GM18873 (cell line): ENCODE measurements at regions not wholly inside any gene's neighbourhood (a gene's known extent, or its start where the extent isn't known, plus 50 kb on each side); places are given as distances from the start of the nearest gene placed in this dataset.

ENCODE experiments used
- ATAC-seq: cut with Tn5 transposase; IDR thresholded peaks from one replicate; pipeline ENCODE4 v1.9.1; 2021; ENCODE audit warnings: mild to moderate bottlenecking, moderate library complexity, moderate number of reproducible peaks; ENCODE audit not compliant: unreplicated experiment, low FRiP score

GRCh38 chr1:239268941-239269340 is 117.4 kb upstream of the CHRM3 start:
- no peak for ATAC-seq

- ATAC-seq: no peak
These were observed 118.4 kb upstream of the CHRM3 start for GRCh38 chr1:239268007-239268406.

DNA sequence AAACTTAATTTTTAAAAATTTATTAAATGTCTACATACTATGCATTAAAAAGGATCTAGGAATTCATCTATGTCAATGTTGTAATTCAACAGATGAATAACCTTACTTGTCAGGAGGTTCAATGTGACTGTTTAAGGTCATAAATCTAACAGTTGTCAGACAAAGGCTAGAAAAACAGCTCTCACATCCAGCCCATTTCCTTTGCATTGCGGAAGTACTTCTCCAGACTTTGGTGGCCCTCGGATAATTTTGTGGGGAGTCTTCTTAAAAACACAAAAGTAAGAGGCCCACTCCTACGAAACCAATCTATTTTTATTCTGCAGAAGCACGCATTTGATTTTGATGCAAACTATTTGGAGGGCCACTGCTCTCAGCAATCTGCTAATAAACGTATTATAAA is 122.6 kb upstream of the CHRM3 start:
- ATAC-seq: no peak

DNA sequence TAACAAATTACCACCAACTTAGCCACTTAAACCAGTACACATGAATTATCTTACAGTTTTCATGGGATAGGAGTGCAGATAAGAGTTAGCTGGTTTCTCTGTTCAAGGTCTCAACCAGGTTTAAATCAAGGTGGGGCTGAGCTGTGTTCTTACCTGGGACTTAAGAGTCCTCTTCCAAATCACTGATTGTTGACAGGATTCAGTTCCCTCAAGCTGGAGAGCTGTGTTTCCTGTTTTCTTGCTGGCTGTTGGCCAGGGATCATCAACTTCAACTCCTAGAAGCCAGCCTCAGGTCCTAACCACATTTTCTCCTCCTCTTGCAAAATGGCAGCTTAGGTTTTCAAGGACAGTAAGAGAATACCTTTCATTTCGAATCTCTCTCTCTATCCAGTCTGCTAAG is 123.8 kb upstream of the CHRM3 start:
- ATAC-seq: no peak

DNA sequence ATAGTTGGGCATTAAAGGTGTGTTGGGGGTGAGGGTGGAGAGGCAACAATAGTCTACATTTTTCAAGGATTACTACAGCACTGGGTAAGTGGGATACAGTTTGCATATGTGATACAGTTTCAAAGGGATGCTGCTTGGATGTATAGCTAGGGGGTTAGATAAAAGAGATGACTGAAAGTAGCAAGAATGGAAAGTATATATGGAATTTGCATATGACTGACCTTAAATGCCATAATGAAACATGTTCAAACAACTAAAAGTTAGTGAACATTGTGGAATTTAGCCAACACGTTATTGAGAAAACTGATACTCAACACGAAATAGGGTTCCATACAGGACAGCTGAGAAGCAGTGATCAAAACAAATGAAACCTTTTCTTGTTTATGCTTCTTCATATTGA is 124.8 kb upstream of the CHRM3 start:
- no peak for ATAC-seq

DNA sequence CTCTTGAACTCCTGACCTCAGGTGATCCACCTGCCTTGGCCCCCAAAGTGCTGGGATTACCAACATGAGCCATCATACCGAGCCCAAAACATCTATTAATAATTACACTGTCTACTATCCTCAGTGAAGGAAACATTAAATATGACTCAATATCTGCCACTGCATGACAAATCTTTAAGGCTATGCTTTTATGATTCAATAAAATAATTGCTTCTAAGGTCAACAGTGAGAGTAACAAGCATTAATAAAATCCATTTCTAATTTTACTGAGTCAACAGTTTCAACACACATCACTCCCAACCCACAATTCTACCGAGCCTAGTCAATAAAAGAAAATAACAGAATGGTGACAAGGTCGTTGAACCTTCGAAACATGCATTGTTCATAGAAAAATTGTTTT is 125.5 kb upstream of the CHRM3 start:
- ATAC-seq: no peak

DNA sequence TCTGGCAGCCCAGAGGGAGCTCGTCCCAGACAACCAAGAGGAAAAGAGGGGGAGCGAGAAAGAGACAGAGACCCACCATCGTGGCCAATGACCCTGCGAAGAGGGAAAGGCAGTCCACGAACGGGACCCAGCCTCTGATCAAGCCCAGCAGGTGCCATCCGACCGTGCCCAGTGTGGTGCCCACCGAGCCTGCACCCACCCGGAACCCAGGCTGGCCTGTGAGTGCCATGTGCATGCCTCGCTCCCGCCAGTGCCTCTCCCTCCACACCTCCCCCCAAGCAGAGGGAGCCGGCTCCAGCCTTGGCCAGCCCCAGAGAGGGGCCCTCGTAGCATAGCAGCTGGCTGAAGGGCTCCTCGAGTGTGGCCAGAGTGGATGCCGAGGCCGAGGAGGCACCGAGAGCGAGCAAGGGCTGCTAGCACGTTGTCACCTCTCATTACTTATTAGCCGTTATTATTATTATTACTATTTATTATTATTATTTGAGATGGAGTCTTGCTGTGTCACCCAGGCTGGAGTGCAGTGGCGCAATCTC is 130.7 kb upstream of the CHRM3 start:
- no peak for ATAC-seq

DNA sequence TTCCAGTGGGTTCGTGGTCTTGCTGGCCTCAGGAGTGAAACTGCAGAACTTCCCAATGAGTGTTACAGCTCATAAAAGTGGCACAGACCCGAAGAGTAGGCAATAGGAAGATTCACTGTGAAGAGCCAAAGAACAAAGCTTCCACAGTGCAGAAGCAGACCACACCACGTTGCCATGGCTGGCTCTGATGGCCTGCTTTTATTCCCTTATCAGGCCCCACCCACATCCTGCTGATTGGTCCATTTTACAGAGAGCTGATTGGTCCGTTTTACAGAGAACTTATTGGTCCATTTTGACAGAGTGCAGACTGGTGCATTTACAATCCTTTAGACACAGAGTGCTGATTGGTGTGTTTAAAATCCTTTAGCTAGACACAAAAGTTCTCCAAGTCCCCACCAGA is 131.4 kb upstream of the CHRM3 start:
- ATAC-seq: no peak

DNA sequence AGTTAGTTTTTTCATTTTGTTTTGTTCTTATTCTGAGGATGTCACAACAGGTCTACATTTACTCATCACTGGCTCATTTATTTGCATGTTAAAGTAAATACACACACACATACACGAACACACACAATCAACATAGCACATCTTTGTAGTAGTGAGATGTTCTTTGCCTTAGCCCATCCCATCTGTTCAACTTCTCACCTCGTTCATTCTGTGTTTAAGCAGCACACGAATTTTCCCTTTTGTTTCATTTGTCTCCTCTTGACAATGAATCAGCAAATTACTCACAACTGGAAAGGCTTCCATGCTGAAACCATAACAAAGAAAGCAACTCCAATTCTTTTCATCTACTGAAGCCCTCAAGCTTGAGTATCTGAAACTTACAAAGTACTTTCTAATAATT is 133.3 kb upstream of the CHRM3 start:
- no peak for ATAC-seq

DNA sequence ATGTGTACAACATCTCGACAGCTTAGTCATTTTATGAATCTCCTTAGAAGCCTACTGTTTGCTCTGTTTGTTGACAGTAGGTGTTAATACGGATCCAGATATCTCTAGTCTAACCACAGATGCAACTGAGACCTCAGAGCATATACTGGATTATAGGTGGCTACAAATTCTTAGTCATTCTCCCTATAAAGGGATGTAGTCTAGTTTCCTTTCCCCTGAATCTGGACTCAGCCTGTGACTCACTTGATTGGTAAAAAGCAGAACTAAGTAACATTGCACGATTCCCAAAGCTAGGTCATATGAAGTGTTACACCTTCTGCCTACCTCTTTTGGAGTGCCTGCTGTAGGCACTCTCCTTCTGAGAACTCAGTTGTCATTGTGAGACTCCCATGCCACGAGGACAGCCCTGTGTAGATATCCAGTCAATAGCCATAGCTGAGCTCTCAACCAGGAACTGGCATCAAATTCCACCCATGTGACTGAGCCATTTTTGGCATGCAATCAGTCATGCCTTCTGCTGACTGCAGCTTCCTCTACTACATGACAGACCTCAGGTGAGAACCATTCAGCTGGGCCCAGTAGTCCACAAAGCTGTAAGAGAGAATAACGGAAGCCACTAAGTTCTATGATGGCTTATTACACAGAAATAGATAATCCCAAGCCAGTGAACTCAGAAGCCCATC is 135.9 kb upstream of the CHRM3 start:
- no peak for ATAC-seq

GRCh38 chr1:239247285-239247684 is 139.1 kb upstream of the CHRM3 start:
- no peak for ATAC-seq

- ATAC-seq: no peak
These were observed 142.3 kb upstream of the CHRM3 start for GRCh38 chr1:239244084-239244483.

DNA sequence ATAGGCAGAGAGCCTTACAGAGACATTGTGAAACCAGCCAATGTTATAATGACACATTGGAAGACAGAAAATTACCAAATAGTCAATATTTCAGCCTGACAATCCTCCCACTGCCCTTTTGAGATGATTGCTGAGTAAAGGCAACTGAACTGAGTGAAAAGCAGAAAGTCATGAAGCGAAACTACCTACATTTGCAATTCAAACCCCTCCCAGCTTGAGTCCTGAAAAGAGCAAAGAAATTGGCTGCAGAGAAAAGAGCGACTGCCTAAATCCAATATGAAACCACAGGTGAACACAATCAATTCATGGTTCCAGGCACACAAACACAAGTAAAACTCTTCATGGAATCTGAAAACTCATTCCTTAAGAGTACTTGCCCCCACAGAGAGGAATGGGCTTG is 143.4 kb upstream of the CHRM3 start:
- no peak for ATAC-seq

DNA sequence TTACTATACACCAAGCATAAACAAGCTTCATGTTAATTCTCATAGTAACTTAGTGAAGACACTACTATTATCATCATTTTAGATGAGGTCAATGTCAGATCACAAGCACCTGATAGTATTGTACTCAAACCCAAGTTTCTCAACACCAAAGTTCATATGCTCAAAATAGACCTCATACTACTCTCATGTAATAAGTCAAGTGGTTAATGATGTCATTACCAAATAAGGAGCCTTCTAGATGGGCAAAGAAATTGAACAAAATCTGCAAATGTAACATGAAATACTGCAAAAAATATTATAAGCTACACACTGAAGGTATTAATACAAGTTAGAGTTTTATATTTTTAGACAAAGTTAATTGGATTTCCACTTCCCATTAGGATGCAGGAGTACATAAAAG is 144.0 kb upstream of the CHRM3 start:
- no peak for ATAC-seq

GRCh38 chr1:239240736-239241135 is 145.6 kb upstream of the CHRM3 start:
- no peak for ATAC-seq

DNA sequence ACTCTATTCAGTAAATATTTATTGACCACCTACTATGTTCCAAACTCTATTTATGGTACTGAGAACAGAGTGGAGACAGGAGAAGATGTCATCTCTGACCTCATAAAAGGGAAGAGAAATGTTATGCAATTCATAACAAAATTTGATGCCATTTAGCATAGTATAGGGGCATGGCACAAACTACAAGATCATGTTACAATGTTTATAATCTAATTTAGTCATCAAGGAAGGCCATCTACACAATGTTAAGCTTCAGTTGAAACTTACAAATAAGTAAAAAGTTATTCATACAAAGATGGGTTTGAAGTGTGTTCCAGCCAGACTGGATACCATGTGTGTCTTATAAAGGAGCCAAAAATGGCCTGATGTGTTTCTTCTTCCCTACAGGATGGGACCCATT is 146.8 kb upstream of the CHRM3 start:
- no peak for ATAC-seq

- ATAC-seq: no peak
These were observed 148.5 kb upstream of the CHRM3 start for GRCh38 chr1:239237912-239238311.

GRCh38 chr1:239233626-239234025 is 152.7 kb upstream of the CHRM3 start:
- ATAC-seq: no peak

DNA sequence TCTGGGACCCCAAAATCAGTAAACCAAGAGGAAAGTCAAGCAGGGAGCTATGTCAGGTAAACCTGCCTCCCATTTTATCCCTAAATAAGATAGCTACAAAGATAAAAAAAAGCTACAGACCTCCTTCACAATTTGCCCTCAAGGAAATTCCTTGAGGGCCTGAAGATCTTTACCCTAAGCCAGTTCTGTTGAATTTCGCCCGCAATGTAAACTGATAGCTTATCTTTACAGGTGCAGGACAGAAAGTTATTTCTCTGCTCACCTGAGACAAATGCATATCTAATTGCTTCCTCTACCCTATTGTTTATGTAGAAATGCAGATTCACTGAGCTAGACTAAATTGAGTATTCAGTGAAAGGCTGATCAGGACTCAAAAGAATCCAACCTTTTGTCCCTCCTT is 153.4 kb upstream of the CHRM3 start:
- ATAC-seq: no peak

GRCh38 chr1:239228451-239228850 is 157.9 kb upstream of the CHRM3 start:
- ATAC-seq: no peak

DNA sequence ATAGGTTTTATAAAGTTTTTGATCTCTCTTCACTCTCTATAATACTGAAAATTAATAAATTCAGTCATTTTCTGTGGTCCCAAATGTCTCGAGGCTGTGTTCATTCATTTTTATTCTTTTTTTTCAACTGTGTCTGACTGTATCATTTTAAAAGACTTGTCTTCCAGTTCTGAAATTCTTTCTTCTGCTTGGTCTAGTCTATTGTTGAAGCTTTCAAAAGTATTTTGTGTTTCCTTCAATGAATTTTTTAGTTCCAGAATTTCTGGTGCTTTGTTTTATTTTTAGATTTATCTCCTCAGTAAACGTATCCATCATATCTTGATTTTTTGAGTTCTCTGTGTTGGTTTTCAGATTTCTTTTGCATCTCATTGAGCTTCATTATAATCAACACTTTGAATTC is 161.0 kb upstream of the CHRM3 start:
- no peak for ATAC-seq

- ATAC-seq: no peak
These were observed 162.3 kb upstream of the CHRM3 start for GRCh38 chr1:239224100-239224499.

GRCh38 chr1:239222999-239223398 is 163.4 kb upstream of the CHRM3 start:
- no peak for ATAC-seq
